HCEC 1CT (cell line): ENCODE measurements at regions not wholly inside any gene's neighbourhood (a gene's known extent, or its start where the extent isn't known, plus 50 kb on each side); places are given as distances from the start of the nearest gene placed in this dataset.

Experiments used
- DNase-seq: peaks from one replicate; pipeline ENCODE4 v3.0.0-alpha.2; 2017

- DNase-seq = no peak
Observed at GRCh38 chr21:38206646-38207045, 50.1 kb upstream of the KCNJ15 start.
